OCI-LY3 (cell line): ENCODE measurements at regions not wholly inside any gene's neighbourhood (a gene's known extent, or its start where the extent isn't known, plus 50 kb on each side); places are given as distances from the start of the nearest gene placed in this dataset.

ENCODE experiments used
- CTCF ChIP-seq: fragments of 200-600, 300-600 bp; sonication (generic); IDR thresholded peaks from 2 replicates; pipeline ENCODE4 v1.5.1; 2014; ENCODE audit warnings: antibody characterized with exemption, low read length, low read depth
- EZH2phosphoT487 ChIP-seq: fragments of 200-600 bp; shearing (Covaris generic); IDR thresholded peaks from 2 replicates; pipeline ENCODE4 v1.6.1; 2018; ENCODE audit warnings: antibody characterized with exemption, mixed run types, low read depth

GRCh38 chr18:44464398-44465180 lies 216.1 kb upstream of the SETBP1 start:
- TF ChIP-seq CTCF, result no peak
- no peak for TF ChIP-seq EZH2phosphoT487
